GM12865 (cell line): ENCODE measurements at regions not wholly inside any gene's neighbourhood (a gene's known extent, or its start where the extent isn't known, plus 50 kb on each side); places are given as distances from the start of the nearest gene placed in this dataset.

ENCODE experiments used
- DNase-seq: peaks from one replicate; pipeline ENCODE4 v3.0.0; 2010; ENCODE audit warnings: low read depth
- H3K4me3 ChIP-seq: 2 replicates; pipeline ENCODE4 v1.5.1; 2011; ENCODE audit warnings: mild to moderate bottlenecking, low read depth, low read length, control low read depth
- CTCF ChIP-seq: IDR thresholded peaks from 2 replicates; pipeline ENCODE4 v1.5.1; 2011; ENCODE audit warnings: low read length, control low read depth, low read depth, inconsistent platforms; ENCODE audit not compliant: insufficient read depth; ENCODE audit errors: missing control alignments

- TF ChIP-seq CTCF, result no peak
- no peak overlapping the region for H3K4me3 ChIP-seq
- no peak for DNase-seq
These were observed 287.9 kb upstream of the KLHL29 start for GRCh38 chr2:23096906-23097602.

- no peak for DNase-seq
- H3K4me3 ChIP-seq, result no peak overlapping the region
- no peak for TF ChIP-seq CTCF
These were observed 284.6 kb upstream of the KLHL29 start for GRCh38 chr2:23100406-23100805.

GRCh38 chr2:23106242-23106785, 278.7 kb upstream of the KLHL29 start:
- TF ChIP-seq CTCF, result no peak
- no peak overlapping the region for H3K4me3 ChIP-seq
- DNase-seq, result no peak

- TF ChIP-seq CTCF, result no peak
- H3K4me3 ChIP-seq, result no peak overlapping the region
- DNase-seq, result no peak
These were observed 277.5 kb upstream of the KLHL29 start for GRCh38 chr2:23107327-23107941.

GRCh38 chr2:23111263-23111662, 273.7 kb upstream of the KLHL29 start:
- H3K4me3 ChIP-seq, result no peak overlapping the region
- DNase-seq, result no peak
- TF ChIP-seq CTCF, result no peak

GRCh38 chr2:23112517-23112916, 272.5 kb upstream of the KLHL29 start:
- no peak for TF ChIP-seq CTCF
- DNase-seq, result no peak

More at GRCh38 chr2:23112517-23112916, 272.5 kb upstream of the KLHL29 start:
- no peak overlapping the region for H3K4me3 ChIP-seq
